WTC11 (cell line): ENCODE measurements at regions not wholly inside any gene's neighbourhood (a gene's known extent, or its start where the extent isn't known, plus 50 kb on each side); places are given as distances from the start of the nearest gene placed in this dataset.

Source experiments
- ATAC-seq: fragments of 200-7000 bp; cut with Tn5 transposase; 2 replicates; pipeline ENCODE4 v1.10.0; 2021; ENCODE audit warnings: mild to moderate bottlenecking, moderate library complexity
- CTCF ChIA-PET: fragments of 300-600 bp; sonication (Branson Sonifier 250); formaldehyde crosslinking; loops from one replicate; lab custom pipeline; 2021; ENCODE audit warnings: antibody characterized with exemption; lab: Charles Lee
- POLR2A ChIA-PET: fragments of 350-600 bp; sonication (Branson Sonifier 250); formaldehyde crosslinking; loops from one replicate; lab custom pipeline; 2021; ENCODE audit warnings: antibody characterized with exemption; lab: Charles Lee
- DNase-seq: peaks from one replicate; pipeline ENCODE4 v3.0.0; 2021; ENCODE audit warnings: low spot score
- H3K27ac Mint-ChIP-seq: 2 replicates; pipeline ENCODE4 v1.8.0; 2021; ENCODE audit warnings: mixed read lengths
- H3K27me3 Mint-ChIP-seq: 2 replicates; pipeline ENCODE4 v1.8.0; 2021; ENCODE audit warnings: low read depth, mild to moderate bottlenecking, moderate library complexity, mixed read lengths
- H3K36me3 Mint-ChIP-seq: 2 replicates; pipeline ENCODE4 v1.8.0; 2021; ENCODE audit warnings: mixed read lengths
- H3K4me1 Mint-ChIP-seq: 2 replicates; pipeline ENCODE4 v1.8.0; 2022; ENCODE audit warnings: mixed read lengths
- H3K4me3 Mint-ChIP-seq: 2 replicates; pipeline ENCODE4 v1.8.0; 2021; ENCODE audit warnings: mild to moderate bottlenecking, moderate library complexity, mixed read lengths
- H3K9me3 Mint-ChIP-seq: 2 replicates; pipeline ENCODE4 v1.8.0; 2021; ENCODE audit warnings: mixed read lengths
- ATF1 ChIP-seq: sonication (generic); formaldehyde crosslinking; IDR thresholded peaks from 2 replicates; pipeline ENCODE4 v1.8.1; 2023; ENCODE audit warnings: mild to moderate bottlenecking, moderate library complexity, missing genetic modification reagents
- CDX4 ChIP-seq: fragments of 250-450 bp; sonication (Bioruptor Pico); IDR thresholded peaks from 2 replicates; pipeline ENCODE4 v1.9.0; 2021; ENCODE audit warnings: moderate library complexity, mild to moderate bottlenecking, inconsistent platforms, borderline replicate concordance
- EMX1 ChIP-seq: fragments of 250-450 bp; sonication (Bioruptor Pico); IDR thresholded peaks from 2 replicates; pipeline ENCODE4 v1.8.0; 2021; ENCODE audit warnings: mild to moderate bottlenecking
- ESRRA ChIP-seq: sonication (generic); formaldehyde crosslinking; IDR thresholded peaks from 2 replicates; pipeline ENCODE4 v1.8.1; 2022; ENCODE audit warnings: mild to moderate bottlenecking, missing genetic modification reagents, borderline replicate concordance
- JUN ChIP-seq: sonication (generic); formaldehyde crosslinking; IDR thresholded peaks from 2 replicates; pipeline ENCODE4 v1.8.0; 2023; ENCODE audit warnings: mild to moderate bottlenecking, missing genetic modification reagents
- KAT7 ChIP-seq: sonication (generic); formaldehyde crosslinking; IDR thresholded peaks from 2 replicates; pipeline ENCODE4 v1.8.1; 2023; ENCODE audit warnings: missing genetic modification reagents, mild to moderate bottlenecking, borderline replicate concordance
- NR2C2 ChIP-seq: sonication (generic); formaldehyde crosslinking; IDR thresholded peaks from 2 replicates; pipeline ENCODE4 v1.8.0; 2022; ENCODE audit warnings: mild to moderate bottlenecking, missing genetic modification reagents
- NR3C1 ChIP-seq: sonication (generic); formaldehyde crosslinking; conservative IDR thresholded peaks from 2 replicates; pipeline ENCODE4 v1.8.1; 2023; ENCODE audit warnings: low read depth, mild to moderate bottlenecking, missing genetic modification reagents
- PRRX2 ChIP-seq: fragments of 250-450 bp; sonication (Bioruptor Pico); IDR thresholded peaks from 2 replicates; pipeline ENCODE4 v1.8.0; 2021; ENCODE audit warnings: mild to moderate bottlenecking
- RELA ChIP-seq: sonication (generic); formaldehyde crosslinking; IDR thresholded peaks from 2 replicates; pipeline ENCODE4 v1.8.1; 2022; ENCODE audit warnings: missing genetic modification reagents, mild to moderate bottlenecking, borderline replicate concordance
- RORB ChIP-seq: fragments of 250-450 bp; sonication (Bioruptor Pico); IDR thresholded peaks from 2 replicates; pipeline ENCODE4 v1.9.0; 2021; ENCODE audit warnings: mild to moderate bottlenecking
- SMAD3 ChIP-seq: sonication (generic); formaldehyde crosslinking; IDR thresholded peaks from 2 replicates; pipeline ENCODE4 v1.8.0; 2022; ENCODE audit warnings: missing genetic modification reagents, mild to moderate bottlenecking, borderline replicate concordance
- SMAD4 ChIP-seq: sonication (generic); formaldehyde crosslinking; IDR thresholded peaks from 2 replicates; pipeline ENCODE4 v1.8.0; 2022; ENCODE audit warnings: mild to moderate bottlenecking, missing genetic modification reagents
- SOX15 ChIP-seq: fragments of 250-450 bp; sonication (Bioruptor Pico); IDR thresholded peaks from 2 replicates; pipeline ENCODE4 v1.9.0; 2021; ENCODE audit warnings: mild to moderate bottlenecking
- USF1 ChIP-seq: sonication (generic); formaldehyde crosslinking; IDR thresholded peaks from 2 replicates; pipeline ENCODE4 v1.8.0; 2022; ENCODE audit warnings: mild to moderate bottlenecking, missing genetic modification reagents
- USF2 ChIP-seq: sonication (generic); formaldehyde crosslinking; IDR thresholded peaks from 2 replicates; pipeline ENCODE4 v1.8.1; 2023; ENCODE audit warnings: mild to moderate bottlenecking, missing genetic modification reagents, moderate library complexity
- ZMAT4 ChIP-seq: fragments of 250-450 bp; sonication (Bioruptor Pico); IDR thresholded peaks from 2 replicates; pipeline ENCODE4 v1.9.0; 2021; ENCODE audit warnings: mild to moderate bottlenecking
- ZNF263 ChIP-seq: sonication (generic); formaldehyde crosslinking; IDR thresholded peaks from 2 replicates; pipeline ENCODE4 v1.8.1; 2022; ENCODE audit warnings: low read depth, mild to moderate bottlenecking, moderate library complexity, missing genetic modification reagents
- ZNF396 ChIP-seq: fragments of 250-450 bp; sonication (Bioruptor Pico); IDR thresholded peaks from 2 replicates; pipeline ENCODE4 v1.8.0; 2021; ENCODE audit warnings: mild to moderate bottlenecking, moderate library complexity, borderline replicate concordance
- ZNF416 ChIP-seq: fragments of 250-450 bp; sonication (Bioruptor Pico); IDR thresholded peaks from 2 replicates; pipeline ENCODE4 v1.9.0; 2021; ENCODE audit warnings: mild to moderate bottlenecking, inconsistent platforms
- TF ChIP-seq, protein P1 (sequence below): sonication (generic); formaldehyde crosslinking; IDR thresholded peaks from 2 replicates; pipeline ENCODE4 v1.8.0; 2022; ENCODE audit warnings: mild to moderate bottlenecking, missing genetic modification reagents
- TF ChIP-seq, protein P2 (sequence below): sonication (generic); formaldehyde crosslinking; IDR thresholded peaks from 2 replicates; pipeline ENCODE4 v1.8.1; 2023; ENCODE audit warnings: mild to moderate bottlenecking, missing genetic modification reagents
- TF ChIP-seq, protein P3 (sequence below): sonication (generic); formaldehyde crosslinking; conservative IDR thresholded peaks from 2 replicates; pipeline ENCODE4 v1.8.1; 2022; ENCODE audit warnings: mild to moderate bottlenecking, missing genetic modification reagents

DNA sequence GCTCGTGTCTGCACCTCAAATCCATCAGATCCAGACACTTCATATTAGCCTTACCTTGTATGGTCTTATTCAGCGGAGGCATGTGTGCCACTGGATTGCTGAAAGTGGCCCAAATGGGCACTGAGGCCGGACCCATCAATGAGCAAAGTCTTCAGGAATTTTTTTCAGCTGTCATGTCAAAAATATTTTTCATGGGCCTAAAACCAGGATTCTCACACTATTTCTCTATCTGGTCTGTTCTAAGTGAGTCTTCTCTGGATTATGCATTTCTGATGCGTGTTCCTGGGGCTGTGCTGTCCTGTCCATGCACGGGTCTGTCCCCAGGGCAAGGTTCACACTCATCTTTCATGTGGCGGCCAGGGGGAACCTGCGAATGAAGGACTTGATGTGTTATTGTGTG, 94.6 kb downstream of the KCNA5 start (continued):
- TF ChIP-seq RELA, result no peak
- TF ChIP-seq ATF1 (CRISPR knock-in tag), result no peak
- no peak for TF ChIP-seq PRRX2 (CRISPR knock-in tag)
- TF ChIP-seq SMAD4 (CRISPR knock-in tag), result no peak
- TF ChIP-seq, protein P1, sequence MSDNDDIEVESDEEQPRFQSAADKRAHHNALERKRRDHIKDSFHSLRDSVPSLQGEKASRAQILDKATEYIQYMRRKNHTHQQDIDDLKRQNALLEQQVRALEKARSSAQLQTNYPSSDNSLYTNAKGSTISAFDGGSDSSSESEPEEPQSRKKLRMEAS (CRISPR knock-in tag), result no peak
- no peak for TF ChIP-seq CDX4 (CRISPR knock-in tag)
- TF ChIP-seq, protein P2, sequence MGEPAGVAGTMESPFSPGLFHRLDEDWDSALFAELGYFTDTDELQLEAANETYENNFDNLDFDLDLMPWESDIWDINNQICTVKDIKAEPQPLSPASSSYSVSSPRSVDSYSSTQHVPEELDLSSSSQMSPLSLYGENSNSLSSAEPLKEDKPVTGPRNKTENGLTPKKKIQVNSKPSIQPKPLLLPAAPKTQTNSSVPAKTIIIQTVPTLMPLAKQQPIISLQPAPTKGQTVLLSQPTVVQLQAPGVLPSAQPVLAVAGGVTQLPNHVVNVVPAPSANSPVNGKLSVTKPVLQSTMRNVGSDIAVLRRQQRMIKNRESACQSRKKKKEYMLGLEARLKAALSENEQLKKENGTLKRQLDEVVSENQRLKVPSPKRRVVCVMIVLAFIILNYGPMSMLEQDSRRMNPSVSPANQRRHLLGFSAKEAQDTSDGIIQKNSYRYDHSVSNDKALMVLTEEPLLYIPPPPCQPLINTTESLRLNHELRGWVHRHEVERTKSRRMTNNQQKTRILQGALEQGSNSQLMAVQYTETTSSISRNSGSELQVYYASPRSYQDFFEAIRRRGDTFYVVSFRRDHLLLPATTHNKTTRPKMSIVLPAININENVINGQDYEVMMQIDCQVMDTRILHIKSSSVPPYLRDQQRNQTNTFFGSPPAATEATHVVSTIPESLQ (CRISPR knock-in tag), result no peak

DNA sequence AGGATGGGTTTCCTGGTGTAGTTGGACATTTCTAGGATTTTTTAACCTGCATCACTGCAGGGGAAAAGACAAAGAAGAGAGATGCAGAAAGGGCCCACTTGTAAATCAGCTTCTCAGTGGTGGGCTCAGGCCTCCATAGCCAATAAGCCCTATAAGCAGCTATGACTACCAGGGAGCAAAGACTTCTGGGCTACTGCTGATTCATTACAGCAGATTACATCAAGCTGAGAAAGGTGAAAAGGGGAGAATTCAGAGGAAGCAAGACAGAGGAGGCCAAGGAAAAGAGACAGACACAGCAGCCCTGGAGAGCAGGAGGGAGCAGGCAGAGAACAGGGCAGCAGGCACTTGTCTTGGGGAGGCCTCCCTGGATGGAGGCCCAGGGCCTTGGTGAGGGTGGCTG, 95.2 kb downstream of the KCNA5 start:
- peaks cover 11% of the 10 kb centered on the region for H3K27me3 Mint-ChIP-seq
- no peak for DNase-seq
- 0 out of 2 replicates have a peak, but pooled peaks cover 5% of the 10 kb centered on the region for H3K4me1 Mint-ChIP-seq
- no peak for ATAC-seq
- H3K27ac Mint-ChIP-seq, result no peak overlapping the region
- TF ChIP-seq EMX1 (no peak), KAT7 (no peak), RORB (CRISPR knock-in tag) (no peak), USF1 (no peak), SMAD3 (CRISPR knock-in tag) (no peak)
- TF ChIP-seq, protein P3, sequence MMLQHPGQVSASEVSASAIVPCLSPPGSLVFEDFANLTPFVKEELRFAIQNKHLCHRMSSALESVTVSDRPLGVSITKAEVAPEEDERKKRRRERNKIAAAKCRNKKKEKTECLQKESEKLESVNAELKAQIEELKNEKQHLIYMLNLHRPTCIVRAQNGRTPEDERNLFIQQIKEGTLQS (CRISPR knock-in tag), result no peak
- peaks cover 47% of the 10 kb centered on the region for H3K36me3 Mint-ChIP-seq
- no peak overlapping the region for H3K4me3 Mint-ChIP-seq
- ChIA-PET POLR2A (no interaction called here), CTCF (no interaction called here)
- H3K9me3 Mint-ChIP-seq, result peaks cover 54% of the 10 kb centered on the region

DNA sequence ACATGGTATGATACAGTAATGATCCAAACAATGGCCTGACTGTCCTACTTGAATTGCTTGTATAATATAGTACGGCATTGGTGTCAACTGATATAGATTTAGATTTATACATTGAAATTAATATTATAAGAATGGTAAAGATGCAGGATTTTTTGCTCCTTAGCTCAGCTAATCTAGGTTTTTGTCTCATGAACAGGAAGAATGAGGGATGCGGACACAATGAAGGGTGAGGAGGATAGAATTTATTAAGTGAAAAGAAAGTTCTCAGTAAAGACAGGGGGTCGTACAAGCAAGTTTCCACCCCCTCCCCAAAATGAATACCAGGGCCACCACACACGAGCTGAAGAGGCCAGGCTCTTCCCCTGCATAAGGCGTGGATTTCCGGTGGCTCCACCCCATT, 96.1 kb downstream of the KCNA5 start:
- POLR2A ChIA-PET, result no interaction called here
- no peak for DNase-seq

More for the DNA sequence above, 96.1 kb downstream of the KCNA5 start:
- CTCF ChIA-PET, result no interaction called here
- no peak for ATAC-seq
- H3K9me3 Mint-ChIP-seq, result peaks cover 56% of the 10 kb centered on the region
- H3K36me3 Mint-ChIP-seq, result peaks cover 50% of the 10 kb centered on the region
- no peak overlapping the region for H3K27ac Mint-ChIP-seq
- peaks cover 9% of the 10 kb centered on the region for H3K4me1 Mint-ChIP-seq
- H3K4me3 Mint-ChIP-seq, result no peak overlapping the region
- peaks cover 11% of the 10 kb centered on the region for H3K27me3 Mint-ChIP-seq
- TF ChIP-seq NR2C2 (CRISPR knock-in tag) (no peak), NR3C1 (no peak), SOX15 (CRISPR knock-in tag) (no peak), ZNF396 (CRISPR knock-in tag) (no peak), ZMAT4 (CRISPR knock-in tag) (no peak), RORB (CRISPR knock-in tag) (no peak), ZNF416 (CRISPR knock-in tag) (no peak), JUN (CRISPR knock-in tag) (no peak), ZNF263 (no peak), ESRRA (CRISPR knock-in tag) (no peak), USF2 (CRISPR knock-in tag) (no peak), SMAD4 (CRISPR knock-in tag) (no peak)
- TF ChIP-seq, protein P2 (CRISPR knock-in tag), result no peak
